ENCODE measurements at regions not wholly inside any gene's neighbourhood (a gene's known extent, or its start where the extent isn't known, plus 50 kb on each side); places are given as distances from the start of the nearest gene placed in this dataset.

- no peak for DNase-seq (ENCODE audit: low read depth in 2 of 2)
These were observed 588.1 kb upstream of the MEF2C start for GRCh38 chr5:89471115-89471514.

DNA sequence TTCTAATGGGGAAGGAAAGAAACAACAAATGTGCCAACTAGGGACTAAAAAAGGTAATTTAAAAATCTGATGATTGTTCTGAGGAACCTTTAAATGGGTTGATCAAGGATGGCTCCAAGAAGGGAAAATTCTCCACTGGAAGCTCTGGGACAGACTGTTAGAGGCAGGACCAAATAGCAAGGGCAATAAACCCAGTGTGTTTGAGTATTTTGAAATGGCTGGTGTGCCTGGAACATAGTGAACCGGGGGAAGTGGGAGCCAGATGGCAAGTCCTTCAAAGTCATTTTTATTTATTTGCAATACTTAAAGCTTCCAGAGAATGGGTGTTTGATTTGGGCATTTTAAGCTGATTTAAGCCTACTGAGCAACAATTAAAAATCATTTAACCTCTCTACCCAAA lies 587.7 kb upstream of the MEF2C start:
- DNase-seq (ENCODE audit: low read depth in 2 of 2), result no peak

- no peak for DNase-seq (ENCODE audit: low read depth in 2 of 2)
These were observed 575.3 kb upstream of the MEF2C start for GRCh38 chr5:89458332-89458656.

DNA sequence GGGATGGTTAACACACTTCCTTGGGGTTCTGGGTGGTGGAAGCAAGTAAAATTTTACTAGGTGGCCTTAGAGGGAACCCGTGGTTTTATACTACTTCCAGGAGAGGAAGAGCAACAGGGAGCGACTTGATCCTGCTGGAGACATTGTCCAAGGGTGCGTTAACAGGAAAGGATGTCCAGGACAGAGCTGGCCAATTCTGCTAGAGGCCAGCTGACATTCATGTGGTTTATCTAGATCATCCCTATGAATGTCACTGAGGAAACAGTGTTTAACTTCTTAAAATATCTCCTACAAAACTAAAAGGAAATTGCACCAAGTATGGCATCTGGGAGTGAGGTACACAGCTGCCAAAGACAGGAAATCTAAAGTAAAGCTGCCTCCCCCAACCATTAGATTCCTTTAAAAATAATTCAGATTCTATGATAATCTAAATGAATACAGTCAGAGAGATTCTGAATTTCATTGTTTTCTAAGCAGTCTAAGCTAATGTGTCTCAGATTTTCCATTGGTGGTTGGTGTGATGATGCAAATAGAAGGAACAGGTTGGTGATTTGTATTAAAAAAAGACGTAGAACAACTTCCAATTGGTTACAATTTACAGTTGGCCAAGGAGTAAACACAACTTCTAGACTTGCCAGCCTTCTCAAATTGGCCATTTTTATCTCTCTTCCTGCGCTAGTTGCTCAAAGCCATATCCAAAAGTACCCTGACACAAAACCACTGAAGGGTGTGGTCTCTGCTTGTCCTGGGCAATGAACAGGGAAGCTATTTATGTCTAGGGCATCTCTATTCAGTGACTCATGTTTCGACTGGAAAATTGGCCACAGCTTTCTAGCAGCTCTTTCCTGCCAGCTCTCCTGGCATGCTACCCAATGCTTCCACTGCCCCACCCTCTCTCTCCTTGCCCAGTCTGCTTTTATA lies 574.7 kb upstream of the MEF2C start:
- no peak for DNase-seq (ENCODE audit: low read depth in 2 of 2)

GRCh38 chr5:89452081-89452480 lies 569.1 kb upstream of the MEF2C start:
- DNase-seq (ENCODE audit: low read depth in 2 of 2), result no peak

DNA sequence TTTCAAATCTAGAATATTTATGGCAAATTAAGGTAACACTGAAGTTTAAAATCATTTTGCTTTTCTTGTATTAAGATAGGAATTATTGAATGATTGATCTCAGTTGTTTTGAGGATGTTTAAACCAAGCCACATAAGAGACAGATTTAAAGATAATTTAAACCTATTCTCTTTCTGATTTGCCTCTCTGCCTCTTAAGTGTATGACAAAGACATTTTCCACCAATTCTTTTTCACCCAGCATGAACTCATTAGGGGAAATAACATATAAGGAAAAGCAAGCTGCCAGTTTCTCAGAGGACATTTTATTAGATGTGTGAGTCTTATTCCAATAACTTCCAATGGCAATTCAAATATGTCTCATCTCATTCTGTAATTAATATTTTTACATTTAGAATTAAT lies 568.3 kb upstream of the MEF2C start:
- no peak for DNase-seq (ENCODE audit: low read depth in 2 of 2)

GRCh38 chr5:89450149-89450538 lies 567.2 kb upstream of the MEF2C start:
- no peak for DNase-seq (ENCODE audit: low read depth in 2 of 2)

- DNase-seq (ENCODE audit: low read depth in 2 of 2), result no peak
These were observed 566.6 kb upstream of the MEF2C start for GRCh38 chr5:89449392-89450148.

DNA sequence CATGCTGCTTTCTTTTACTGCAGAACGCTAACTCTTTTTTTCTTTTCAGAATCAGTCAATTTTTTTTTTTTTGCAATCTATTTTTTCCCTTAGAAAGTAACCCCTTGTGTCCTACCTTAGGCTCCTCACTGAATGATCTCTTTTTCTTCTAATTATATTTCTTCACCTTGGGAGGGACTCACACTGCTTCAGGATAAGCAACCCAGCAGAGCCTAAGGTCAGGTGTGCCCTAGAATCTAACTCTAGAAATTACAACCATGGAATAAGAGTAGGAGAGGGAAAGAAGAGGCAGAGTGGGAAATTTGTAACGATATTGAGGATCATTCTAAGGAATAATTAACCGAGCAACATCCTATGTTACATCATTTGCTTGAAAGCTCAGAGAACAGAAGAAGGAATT lies 564.0 kb upstream of the MEF2C start:
- no peak for DNase-seq (ENCODE audit: low read depth in 2 of 2)

DNA sequence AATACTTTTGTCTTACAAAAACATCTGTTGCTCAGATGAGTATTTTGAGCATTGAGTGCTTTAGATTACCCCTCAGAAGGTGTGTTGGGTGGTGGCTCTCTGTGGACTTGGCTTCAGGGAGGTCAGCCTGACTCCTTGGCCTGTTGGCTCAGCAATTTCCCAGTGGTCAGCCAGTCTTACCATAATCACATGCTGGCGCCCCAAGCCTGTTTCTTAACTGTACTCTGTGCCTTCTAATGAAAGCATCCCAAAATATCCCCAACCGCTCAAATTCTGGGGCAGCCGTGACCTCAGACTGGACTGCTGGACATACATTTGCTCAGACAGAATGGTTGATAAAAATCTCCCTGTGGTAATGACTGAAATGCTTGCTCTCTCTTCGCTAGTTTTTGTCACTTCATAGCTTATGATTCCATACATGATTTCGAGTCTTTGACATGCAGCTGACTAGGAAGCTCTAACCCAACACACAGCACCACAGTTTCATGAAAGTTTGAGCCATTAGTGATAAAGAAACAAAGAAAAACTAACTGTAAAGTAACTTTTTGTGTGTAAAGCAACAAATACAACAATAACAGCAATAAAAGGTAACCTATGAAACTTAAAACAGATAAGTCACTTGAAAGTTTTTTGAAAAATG lies 562.2 kb upstream of the MEF2C start:
- no peak for DNase-seq (ENCODE audit: low read depth in 2 of 2)

GRCh38 chr5:89444088-89444487 lies 561.1 kb upstream of the MEF2C start:
- no peak for DNase-seq (ENCODE audit: low read depth in 2 of 2)

- no peak for DNase-seq (ENCODE audit: low read depth in 2 of 2)
These were observed 560.5 kb upstream of the MEF2C start for GRCh38 chr5:89443508-89443907.

GRCh38 chr5:89441965-89442364 lies 559.0 kb upstream of the MEF2C start:
- DNase-seq (ENCODE audit: low read depth in 2 of 2), result no peak

DNA sequence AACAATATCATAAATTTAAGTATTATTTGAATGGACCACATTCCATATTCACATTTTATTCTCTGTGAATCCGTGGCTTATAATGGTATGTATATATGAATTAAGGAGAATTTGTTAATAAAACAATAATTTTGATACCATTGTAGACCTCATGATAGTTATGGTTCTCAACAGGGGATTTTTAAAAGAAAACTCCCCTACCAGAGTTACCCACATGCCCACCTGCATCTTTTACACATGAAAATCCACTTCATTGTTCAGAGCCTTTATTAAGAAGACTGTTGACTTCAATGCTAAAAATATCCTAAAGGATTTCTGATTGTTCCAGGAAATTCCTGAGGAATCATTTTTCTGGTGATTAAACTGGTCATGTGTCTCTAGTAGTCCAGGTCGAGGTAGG lies 557.7 kb upstream of the MEF2C start:
- DNase-seq (ENCODE audit: low read depth in 2 of 2), result no peak

GRCh38 chr5:89437450-89438435 lies 554.8 kb upstream of the MEF2C start:
- no peak for DNase-seq (ENCODE audit: low read depth in 2 of 2)

GRCh38 chr5:89436464-89436863 lies 553.5 kb upstream of the MEF2C start:
- DNase-seq (ENCODE audit: low read depth in 2 of 2), result no peak

DNA sequence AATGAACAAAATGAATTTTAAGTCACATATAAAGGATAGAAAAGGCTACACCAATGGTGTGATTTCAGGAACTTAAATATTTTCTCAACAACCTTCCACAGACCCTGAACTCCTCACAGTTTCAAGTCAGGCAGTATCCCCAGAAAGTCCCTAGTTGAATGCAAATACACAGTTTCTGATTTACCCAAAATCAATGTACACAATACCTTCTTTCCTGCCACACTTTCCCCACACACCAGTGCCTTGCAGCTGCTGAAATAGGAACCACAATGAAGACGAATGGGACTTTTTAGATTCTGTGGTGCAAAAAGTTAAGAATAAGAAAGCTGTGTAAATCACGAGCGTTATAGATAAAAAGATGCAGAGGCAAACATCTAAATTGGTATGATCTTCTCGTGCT lies 552.4 kb upstream of the MEF2C start:
- DNase-seq (ENCODE audit: low read depth in 2 of 2), result no peak

- no peak for DNase-seq (ENCODE audit: low read depth in 2 of 2)
These were observed 545.6 kb upstream of the MEF2C start for GRCh38 chr5:89428624-89429023.

DNA sequence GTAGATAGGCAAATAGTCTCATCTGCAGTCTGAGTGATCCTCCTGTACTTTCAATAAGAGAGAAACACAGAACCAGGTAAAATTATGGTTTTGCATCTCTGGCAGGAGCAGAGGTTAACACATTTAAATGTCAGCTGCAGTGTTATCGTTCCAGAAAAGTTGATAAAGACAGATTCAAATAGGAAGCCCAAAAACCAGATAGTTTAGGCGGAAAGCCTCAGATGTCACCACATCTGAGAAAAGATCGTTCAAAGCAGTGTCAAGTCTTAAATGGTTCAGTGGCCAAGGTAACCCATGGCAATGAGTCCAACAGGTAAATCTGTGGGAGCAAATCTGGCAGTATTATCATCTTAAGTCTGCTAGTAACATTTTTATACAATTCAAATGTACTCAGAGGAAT lies 542.1 kb upstream of the MEF2C start:
- no peak for DNase-seq (ENCODE audit: low read depth in 2 of 2)

DNA sequence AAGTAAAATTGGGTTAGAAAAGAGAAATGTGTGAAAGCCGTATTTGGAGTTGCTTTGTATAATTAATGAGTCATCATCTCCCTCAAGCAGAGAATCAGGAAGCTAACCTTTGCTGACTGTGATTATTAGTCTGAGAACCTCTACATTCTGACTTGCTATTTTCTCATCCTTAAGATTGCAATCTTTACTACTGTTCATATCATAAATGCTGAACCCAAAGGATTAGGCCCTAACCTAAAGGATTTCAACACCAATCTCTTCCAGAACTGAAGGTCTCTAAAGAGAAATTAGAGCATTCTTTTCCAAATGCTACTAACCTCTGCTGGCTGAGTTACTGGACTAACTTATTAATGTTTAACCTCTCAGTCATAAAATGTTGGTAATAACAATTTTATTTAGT lies 538.1 kb upstream of the MEF2C start:
- no peak for DNase-seq (ENCODE audit: low read depth in 2 of 2)

DNA sequence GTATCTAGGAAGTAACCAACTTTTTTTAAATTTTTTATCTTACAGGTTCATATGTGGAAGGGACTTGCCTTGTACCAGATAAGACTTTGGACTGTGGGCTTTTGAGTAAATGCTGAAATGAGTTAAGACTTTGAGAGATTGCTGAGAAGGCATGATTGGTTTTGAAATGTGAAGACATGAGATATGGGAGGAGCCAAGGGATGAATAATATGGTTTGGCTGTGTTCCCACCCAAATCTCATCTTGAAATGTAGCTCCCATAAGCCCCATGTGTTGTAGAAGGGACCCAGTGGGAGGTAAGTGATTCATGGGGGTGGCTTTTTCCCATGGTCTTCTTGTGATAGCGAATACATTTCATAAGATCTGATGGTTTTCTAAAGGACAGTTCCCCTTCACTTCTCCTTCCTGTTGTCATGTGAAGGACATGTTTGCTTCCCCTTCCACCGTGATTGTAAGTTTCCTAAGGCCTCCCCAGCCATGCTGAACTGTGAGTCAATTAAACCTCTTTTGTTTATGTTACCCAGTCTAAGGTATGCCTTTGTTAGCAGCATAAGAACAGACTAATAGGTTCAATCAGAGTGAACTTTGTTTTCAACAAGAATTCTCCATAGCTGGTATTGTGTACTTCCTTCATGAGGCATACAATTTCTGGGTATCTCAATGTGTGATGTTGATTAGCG lies 535.6 kb upstream of the MEF2C start:
- DNase-seq (ENCODE audit: low read depth in 2 of 2), result no peak
